Prostate gland (tissue), 2 donors: ENCODE measurements at regions not wholly inside any gene's neighbourhood (a gene's known extent, or its start where the extent isn't known, plus 50 kb on each side); places are given as distances from the start of the nearest gene placed in this dataset.

Source experiments
- POLR2AphosphoS5 ChIP-seq: sonication (generic); formaldehyde crosslinking; IDR thresholded peaks from one replicate; pipeline ENCODE4 v1.6.1; 2017; ENCODE audit warnings: antibody characterized with exemption
- TF ChIP-seq, protein P1 (sequence below), 4 experiments: fragments of 200-600 bp in 2 of 4; fragments of 450-650 bp in 2 of 4; sonication (generic) in 2 of 4; IDR thresholded peaks; 1 replicate in 3 of 4; 2 replicates in 1 of 4; pipeline ENCODE4 v1.5.1; 2016 to 2019; ENCODE audit warnings: antibody characterized with exemption in 4 of 4, mild to moderate bottlenecking in 2 of 4, moderate library complexity in 2 of 4

DNA sequence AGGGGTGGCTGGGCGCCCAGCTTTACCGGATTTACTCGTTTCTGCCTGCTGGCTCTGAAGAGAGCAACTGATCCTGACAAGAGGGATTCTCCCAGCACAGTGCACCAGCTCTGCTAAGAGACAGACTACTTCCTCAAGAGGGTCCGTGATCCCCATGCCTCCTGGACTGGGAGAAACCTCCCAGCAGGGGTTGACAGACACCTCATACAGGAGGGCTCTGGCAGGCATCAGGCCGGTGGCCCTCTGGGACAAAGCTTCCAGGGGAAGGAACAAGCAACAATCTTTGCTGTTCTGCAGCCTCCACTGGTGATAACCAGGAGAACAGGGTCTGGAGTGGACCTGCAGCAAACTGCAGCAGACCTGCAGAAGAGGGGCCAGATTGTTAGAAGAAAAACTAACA lies 1192.5 kb upstream of the PRR20A start:
- TF ChIP-seq, protein P1, sequence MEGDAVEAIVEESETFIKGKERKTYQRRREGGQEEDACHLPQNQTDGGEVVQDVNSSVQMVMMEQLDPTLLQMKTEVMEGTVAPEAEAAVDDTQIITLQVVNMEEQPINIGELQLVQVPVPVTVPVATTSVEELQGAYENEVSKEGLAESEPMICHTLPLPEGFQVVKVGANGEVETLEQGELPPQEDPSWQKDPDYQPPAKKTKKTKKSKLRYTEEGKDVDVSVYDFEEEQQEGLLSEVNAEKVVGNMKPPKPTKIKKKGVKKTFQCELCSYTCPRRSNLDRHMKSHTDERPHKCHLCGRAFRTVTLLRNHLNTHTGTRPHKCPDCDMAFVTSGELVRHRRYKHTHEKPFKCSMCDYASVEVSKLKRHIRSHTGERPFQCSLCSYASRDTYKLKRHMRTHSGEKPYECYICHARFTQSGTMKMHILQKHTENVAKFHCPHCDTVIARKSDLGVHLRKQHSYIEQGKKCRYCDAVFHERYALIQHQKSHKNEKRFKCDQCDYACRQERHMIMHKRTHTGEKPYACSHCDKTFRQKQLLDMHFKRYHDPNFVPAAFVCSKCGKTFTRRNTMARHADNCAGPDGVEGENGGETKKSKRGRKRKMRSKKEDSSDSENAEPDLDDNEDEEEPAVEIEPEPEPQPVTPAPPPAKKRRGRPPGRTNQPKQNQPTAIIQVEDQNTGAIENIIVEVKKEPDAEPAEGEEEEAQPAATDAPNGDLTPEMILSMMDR (IDR thresholded peaks at IDR 0.05) = no peak
- TF ChIP-seq POLR2AphosphoS5 = no peak
